ENCODE measurements at regions not wholly inside any gene's neighbourhood (a gene's known extent, or its start where the extent isn't known, plus 50 kb on each side); places are given as distances from the start of the nearest gene placed in this dataset.

DNA sequence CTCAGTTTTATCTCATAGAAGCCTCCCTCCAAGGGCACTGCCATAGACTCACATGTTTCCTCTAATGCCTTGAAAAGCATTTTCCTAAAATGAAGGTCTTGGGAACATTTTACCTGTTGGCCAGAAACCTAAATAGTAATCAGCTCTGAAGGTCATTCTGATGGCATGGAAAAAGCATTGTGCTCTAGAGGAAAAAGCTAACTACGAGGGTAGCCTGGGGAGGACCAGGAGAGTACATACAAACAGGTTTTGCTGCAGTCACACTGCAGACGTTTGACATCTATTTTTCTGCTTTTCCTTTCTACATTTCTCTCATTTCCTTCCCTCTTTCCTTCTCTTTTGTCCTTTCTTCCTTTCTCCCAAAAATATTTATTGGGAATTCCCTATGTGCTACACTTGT is 103.3 kb upstream of the SORBS2 start:
- Histone ChIP-seq H3K36me3 (ENCODE audit: control insufficient read depth in 2 of 4, insufficient read depth in 4 of 4, low read length in 3 of 4) (no peaks in the 10 kb centered on the region), H3K27ac (ENCODE audit: low read depth, low read length) (no peak overlapping the region)
- no peak for TF ChIP-seq BRCA1 (IDR thresholded peaks at IDR 0.05; ENCODE audit: low read depth, low read length)
- no peak for TF ChIP-seq SP4 (IDR thresholded peaks at IDR 0.05; ENCODE audit: low read length)
- TF ChIP-seq, protein P1, sequence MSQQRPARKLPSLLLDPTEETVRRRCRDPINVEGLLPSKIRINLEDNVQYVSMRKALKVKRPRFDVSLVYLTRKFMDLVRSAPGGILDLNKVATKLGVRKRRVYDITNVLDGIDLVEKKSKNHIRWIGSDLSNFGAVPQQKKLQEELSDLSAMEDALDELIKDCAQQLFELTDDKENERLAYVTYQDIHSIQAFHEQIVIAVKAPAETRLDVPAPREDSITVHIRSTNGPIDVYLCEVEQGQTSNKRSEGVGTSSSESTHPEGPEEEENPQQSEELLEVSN (IDR thresholded peaks at IDR 0.05) = no peak
- TF ChIP-seq, protein P2, sequence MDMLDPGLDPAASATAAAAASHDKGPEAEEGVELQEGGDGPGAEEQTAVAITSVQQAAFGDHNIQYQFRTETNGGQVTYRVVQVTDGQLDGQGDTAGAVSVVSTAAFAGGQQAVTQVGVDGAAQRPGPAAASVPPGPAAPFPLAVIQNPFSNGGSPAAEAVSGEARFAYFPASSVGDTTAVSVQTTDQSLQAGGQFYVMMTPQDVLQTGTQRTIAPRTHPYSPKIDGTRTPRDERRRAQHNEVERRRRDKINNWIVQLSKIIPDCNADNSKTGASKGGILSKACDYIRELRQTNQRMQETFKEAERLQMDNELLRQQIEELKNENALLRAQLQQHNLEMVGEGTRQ (IDR thresholded peaks at IDR 0.05; ENCODE audit: low read length) = no peak
- TF ChIP-seq, protein P3, sequence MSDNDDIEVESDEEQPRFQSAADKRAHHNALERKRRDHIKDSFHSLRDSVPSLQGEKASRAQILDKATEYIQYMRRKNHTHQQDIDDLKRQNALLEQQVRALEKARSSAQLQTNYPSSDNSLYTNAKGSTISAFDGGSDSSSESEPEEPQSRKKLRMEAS (IDR thresholded peaks at IDR 0.05) = no peak
- TF ChIP-seq MAFK (IDR thresholded peaks at IDR 0.05; ENCODE audit: low read depth, low read length) = no peak
- TF ChIP-seq SP2 (IDR thresholded peaks at IDR 0.05; ENCODE audit: low read length) = no peak
- no peak for TF ChIP-seq POLR2A (IDR thresholded peaks at IDR 0.05; ENCODE audit: control extremely low read depth in 1 of 2, low read depth in 2 of 2, low read length in 2 of 2)
- TF ChIP-seq FOSL1 (IDR thresholded peaks at IDR 0.05; ENCODE audit: insufficient read depth, low read depth, low read length) = no peak
- no peak for TF ChIP-seq EZH2 (IDR thresholded peaks at IDR 0.05; ENCODE audit: low read depth, low read length, severe bottlenecking)
- no peak for TF ChIP-seq CBX5 (IDR thresholded peaks at IDR 0.05; ENCODE audit: low read depth, low read length)
- no peak for TF ChIP-seq SIX5 (IDR thresholded peaks at IDR 0.05; ENCODE audit: low read depth, low read length)
- TF ChIP-seq JUN (IDR thresholded peaks at IDR 0.05; ENCODE audit: low read depth, low read length) = no peak

More for the DNA sequence above, 103.3 kb upstream of the SORBS2 start:
- H2AK5ac ChIP-seq (ENCODE audit: low read depth, low read length) = no peak overlapping the region
- no peaks in the 10 kb centered on the region for H3K27me3 ChIP-seq (replicated peaks in 1 of 4; ENCODE audit: control insufficient read depth in 3 of 4, extremely low read depth in 1 of 4, insufficient read depth in 3 of 4, low read length in 3 of 4)
- no peak overlapping the region for H2BK5ac ChIP-seq (ENCODE audit: low read depth, low read length)
- H2BK15ac ChIP-seq (ENCODE audit: low read length) = no peak overlapping the region; the same call in 1 of the 2 replicates
- no peaks in the 10 kb centered on the region for H3K79me1 ChIP-seq (ENCODE audit: low read depth, low read length)
- H4K91ac ChIP-seq (replicated peaks; ENCODE audit: insufficient read length, low read length) = no peak overlapping the region
- no peak overlapping the region for H2BK12ac ChIP-seq (ENCODE audit: low read depth, low read length)
- H3K9ac ChIP-seq (replicated peaks in 1 of 4; ENCODE audit: extremely low read depth in 1 of 4, low read depth in 3 of 4, low read length in 3 of 4) = no peak overlapping the region
- H3K14ac ChIP-seq (ENCODE audit: insufficient read length) = no peak overlapping the region
- no peak overlapping the region for H3K4me3 ChIP-seq (ENCODE audit: extremely low read depth in 1 of 4, insufficient read depth in 2 of 4, low read depth in 3 of 4, low read length in 4 of 4)
- POLR2A ChIA-PET (ENCODE audit: partially characterized antibody) = interaction anchor here (0.8 kb wide), 1 partner anchor 103 kb away, joined by 3 read pairs; the partner anchor contains the start of gene SORBS2
- no peak overlapping the region for H3K4me2 ChIP-seq (ENCODE audit: insufficient read depth in 1 of 2, low read depth in 2 of 2, low read length in 2 of 2)
- WGBS, 2 experiments (ENCODE audit: extremely low coverage in 1 of 2, insufficient coverage in 1 of 2, insufficient read length in 1 of 2, insufficient replicate concordance in 2 of 2, low coverage in 1 of 2, low lambda C conversion rate in 2 of 2, missing lambda C conversion rate in 1 of 2) = 31% methylated on average over 2 of the region's 2 CpGs; no CpG with 5 or more reads in 1 of the 2 experiments
- no peak overlapping the region for H4K8ac ChIP-seq (ENCODE audit: extremely low read depth, insufficient read depth, low read length)
- H3K4ac ChIP-seq (replicated peaks; ENCODE audit: insufficient read length, low read depth, low read length) = no peak overlapping the region
- CTCF ChIA-PET (ENCODE audit: partially characterized antibody) = interaction anchor here (0.7 to 1.1 kb wide), 2 partner anchors 111 to 979 kb away, joined by 3 to 4 read pairs; no protein-coding TSS in a partner anchor
- no peak overlapping the region for H4K5ac ChIP-seq (ENCODE audit: insufficient read length, low read depth, low read length)
- peaks cover 0 to 8% (median 4%) of the 10 kb centered on the region in 4 experiments; a peak in 5 of 7 replicates for H3K4me1 ChIP-seq (replicated peaks in 1 of 4; ENCODE audit: control insufficient read depth in 3 of 4, insufficient read depth in 4 of 4, low read length in 3 of 4)
- no peaks in the 10 kb centered on the region for H3K23me2 ChIP-seq (ENCODE audit: low read depth, low read length)
- H4K20me1 ChIP-seq (replicated peaks in 1 of 2; ENCODE audit: control insufficient read depth in 1 of 2, insufficient read depth in 2 of 2, low read length in 2 of 2) = no peaks in the 10 kb centered on the region
- no peak overlapping the region for H2AFZ ChIP-seq (ENCODE audit: low read length)
- no peak overlapping the region for H3K18ac ChIP-seq (ENCODE audit: extremely low read depth, low read length)
- H2BK20ac ChIP-seq (ENCODE audit: low read length) = 0 out of 2 replicates have a peak overlapping the region, but pooled peaks have one; percentile 26
- no peaks in the 10 kb centered on the region for H3K9me3 ChIP-seq (ENCODE audit: insufficient read depth in 2 of 2, low read depth in 1 of 2, low read length in 1 of 2)
- DNase-seq (ENCODE audit: low read depth in 1 of 2, low spot score in 2 of 2) = no peak
- no peak overlapping the region for H3K23ac ChIP-seq (ENCODE audit: insufficient read length)
- no peak for FAIRE-seq
- H3K79me2 ChIP-seq (ENCODE audit: control insufficient read depth in 1 of 2, insufficient read depth in 2 of 2, low read length in 2 of 2) = no peaks in the 10 kb centered on the region
- H3K56ac ChIP-seq (replicated peaks; ENCODE audit: insufficient read length, low read depth, low read length) = no peak overlapping the region
- no peak overlapping the region for H2BK120ac ChIP-seq (replicated peaks; ENCODE audit: low read depth, low read length)

Measured in H1 (cell line).